ENCODE measurements at regions not wholly inside any gene's neighbourhood (a gene's known extent, or its start where the extent isn't known, plus 50 kb on each side); places are given as distances from the start of the nearest gene placed in this dataset.
A peak's percentile ranks its signal among the peaks of the same experiment; 100 is the strongest.
"Not testable (repeated sequence)": the region's sequence is repeated elsewhere in the genome, so short reads cannot be mapped to it uniquely, and the experiment has no call there.

GRCh38 chr17:15817861-15818260 is 85.8 kb downstream of the TBC1D26 start:
- not testable (repeated sequence) for H2AK5ac ChIP-seq (ENCODE audit: low read length, severe bottlenecking); H3K4ac ChIP-seq (ENCODE audit: low read depth in 1 of 2, low read length in 2 of 2); H3K4me1 ChIP-seq (ENCODE audit: control insufficient read depth, insufficient read depth, low read depth, low read length); H3K36me3 ChIP-seq (ENCODE audit: control insufficient read depth in 1 of 2, insufficient read depth in 2 of 2, low read depth in 1 of 2, low read length in 2 of 2); H4K8ac ChIP-seq (ENCODE audit: low read length); H3K4me2 ChIP-seq (ENCODE audit: low read length, poor library complexity, severe bottlenecking); H2BK5ac ChIP-seq (ENCODE audit: low read depth, low read length, poor library complexity, severe bottlenecking); H2BK12ac ChIP-seq (ENCODE audit: low read length in 2 of 2); H2BK15ac ChIP-seq (ENCODE audit: low read depth, poor library complexity, severe bottlenecking); H3K4me3 ChIP-seq (ENCODE audit: insufficient read depth in 1 of 2, low read depth in 1 of 2, low read length in 2 of 2); DNase-seq; H3K23ac ChIP-seq (ENCODE audit: low read length in 2 of 2); H3K18ac ChIP-seq (ENCODE audit: low read depth in 1 of 2, low read length in 2 of 2); H3K14ac ChIP-seq (ENCODE audit: low read length in 2 of 2); H2AFZ ChIP-seq (ENCODE audit: low read depth, low read length); H3K9ac ChIP-seq (ENCODE audit: low read length); H3K27ac ChIP-seq (ENCODE audit: low read length, poor library complexity, severe bottlenecking); H3K79me1 ChIP-seq (replicated peaks; ENCODE audit: low read length, poor library complexity, severe bottlenecking); H4K91ac ChIP-seq (ENCODE audit: low read length); H2BK120ac ChIP-seq (ENCODE audit: low read depth, low read length); H3K9me3 ChIP-seq (ENCODE audit: control insufficient read depth, low read length); H3K27me3 ChIP-seq (ENCODE audit: control insufficient read depth in 1 of 2, insufficient read depth in 1 of 2, low read length in 2 of 2)
- WGBS: 93% methylated on average over 12 of the region's 20 CpGs

DNA sequence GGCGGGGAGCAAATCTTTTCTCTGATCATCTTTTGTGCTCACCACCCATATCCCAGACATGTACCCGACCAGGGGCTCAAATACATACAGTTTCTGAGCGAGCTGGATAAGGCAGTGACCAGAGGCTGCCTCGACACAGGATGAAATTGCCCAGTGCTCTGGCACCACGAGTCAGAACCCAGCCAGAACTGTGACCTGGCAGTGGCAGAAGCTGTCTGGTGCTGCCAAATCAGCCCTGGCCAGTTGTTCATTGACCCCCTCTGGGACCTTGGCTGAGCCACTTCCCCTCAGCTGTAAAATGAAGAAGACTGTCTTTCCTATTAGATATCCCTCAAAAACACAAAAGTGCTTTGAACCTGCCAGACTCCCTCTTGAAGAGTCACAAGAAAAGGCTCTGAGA is 90.2 kb downstream of the TBC1D26 start:
- not testable (repeated sequence) for H3K9ac ChIP-seq (ENCODE audit: low read length); H4K8ac ChIP-seq (ENCODE audit: low read length); H2BK5ac ChIP-seq (ENCODE audit: low read depth, low read length, poor library complexity, severe bottlenecking); H2AK5ac ChIP-seq (ENCODE audit: low read length, severe bottlenecking); H2BK15ac ChIP-seq (ENCODE audit: low read depth, poor library complexity, severe bottlenecking); H3K4me1 ChIP-seq (ENCODE audit: control insufficient read depth, insufficient read depth, low read depth, low read length); H3K79me1 ChIP-seq (replicated peaks; ENCODE audit: low read length, poor library complexity, severe bottlenecking); H3K27ac ChIP-seq (ENCODE audit: low read length, poor library complexity, severe bottlenecking); H3K4ac ChIP-seq (ENCODE audit: low read depth in 1 of 2, low read length in 2 of 2); H3K27me3 ChIP-seq (ENCODE audit: control insufficient read depth in 1 of 2, insufficient read depth in 1 of 2, low read length in 2 of 2); H2BK120ac ChIP-seq (ENCODE audit: low read depth, low read length); H3K14ac ChIP-seq (ENCODE audit: low read length in 2 of 2); H2AFZ ChIP-seq (ENCODE audit: low read depth, low read length); H3K9me3 ChIP-seq (ENCODE audit: control insufficient read depth, low read length); H4K91ac ChIP-seq (ENCODE audit: low read length); H3K18ac ChIP-seq (ENCODE audit: low read depth in 1 of 2, low read length in 2 of 2); H3K36me3 ChIP-seq (ENCODE audit: control insufficient read depth in 1 of 2, insufficient read depth in 2 of 2, low read depth in 1 of 2, low read length in 2 of 2); H3K23ac ChIP-seq (ENCODE audit: low read length in 2 of 2); DNase-seq; H2BK12ac ChIP-seq (ENCODE audit: low read length in 2 of 2); H3K4me3 ChIP-seq (ENCODE audit: insufficient read depth in 1 of 2, low read depth in 1 of 2, low read length in 2 of 2); H3K4me2 ChIP-seq (ENCODE audit: low read length, poor library complexity, severe bottlenecking)
- WGBS: no CpG with 5 or more reads among the region's 5 CpGs

GRCh38 chr17:15828727-15829314 is 96.7 kb downstream of the TBC1D26 start:
- H3K9ac ChIP-seq (ENCODE audit: low read length): peak overlapping the region; percentile 54
- H4K8ac ChIP-seq (ENCODE audit: low read length); H2AK5ac ChIP-seq (ENCODE audit: low read length, severe bottlenecking); H2BK15ac ChIP-seq (ENCODE audit: low read depth, poor library complexity, severe bottlenecking); H3K18ac ChIP-seq (ENCODE audit: low read depth in 1 of 2, low read length in 2 of 2); H2AFZ ChIP-seq (ENCODE audit: low read depth, low read length); H4K91ac ChIP-seq (ENCODE audit: low read length); H3K79me1 ChIP-seq (replicated peaks; ENCODE audit: low read length, poor library complexity, severe bottlenecking); H3K4me2 ChIP-seq (ENCODE audit: low read length, poor library complexity, severe bottlenecking); H3K4me1 ChIP-seq (ENCODE audit: control insufficient read depth, insufficient read depth, low read depth, low read length); H3K14ac ChIP-seq (ENCODE audit: low read length in 2 of 2); H3K9me3 ChIP-seq (ENCODE audit: control insufficient read depth, low read length); H3K27me3 ChIP-seq (ENCODE audit: control insufficient read depth in 1 of 2, insufficient read depth in 1 of 2, low read length in 2 of 2); H2BK12ac ChIP-seq (ENCODE audit: low read length in 2 of 2); H2BK120ac ChIP-seq (ENCODE audit: low read depth, low read length); H2BK5ac ChIP-seq (ENCODE audit: low read depth, low read length, poor library complexity, severe bottlenecking); H3K4ac ChIP-seq (ENCODE audit: low read depth in 1 of 2, low read length in 2 of 2); H3K27ac ChIP-seq (ENCODE audit: low read length, poor library complexity, severe bottlenecking); H3K36me3 ChIP-seq (ENCODE audit: control insufficient read depth in 1 of 2, insufficient read depth in 2 of 2, low read depth in 1 of 2, low read length in 2 of 2); H3K23ac ChIP-seq (ENCODE audit: low read length in 2 of 2): not testable (repeated sequence)
- 25% methylated on average over 10 of the region's 10 CpGs for WGBS
- DNase-seq: peak; percentile 68
- H3K4me3 ChIP-seq (ENCODE audit: insufficient read depth in 1 of 2, low read depth in 1 of 2, low read length in 2 of 2): peak overlapping the region in 1 of 2 experiments; percentile 53

GRCh38 chr17:15830221-15830620 is 98.1 kb downstream of the TBC1D26 start:
- not testable (repeated sequence) for H3K79me1 ChIP-seq (replicated peaks; ENCODE audit: low read length, poor library complexity, severe bottlenecking); H3K9ac ChIP-seq (ENCODE audit: low read length); H2BK12ac ChIP-seq (ENCODE audit: low read length in 2 of 2); H2AFZ ChIP-seq (ENCODE audit: low read depth, low read length); H4K8ac ChIP-seq (ENCODE audit: low read length); H2AK5ac ChIP-seq (ENCODE audit: low read length, severe bottlenecking); H3K18ac ChIP-seq (ENCODE audit: low read depth in 1 of 2, low read length in 2 of 2); H2BK15ac ChIP-seq (ENCODE audit: low read depth, poor library complexity, severe bottlenecking); H2BK120ac ChIP-seq (ENCODE audit: low read depth, low read length); H3K36me3 ChIP-seq (ENCODE audit: control insufficient read depth in 1 of 2, insufficient read depth in 2 of 2, low read depth in 1 of 2, low read length in 2 of 2); H3K4me1 ChIP-seq (ENCODE audit: control insufficient read depth, insufficient read depth, low read depth, low read length); H3K14ac ChIP-seq (ENCODE audit: low read length in 2 of 2); H3K27me3 ChIP-seq (ENCODE audit: control insufficient read depth in 1 of 2, insufficient read depth in 1 of 2, low read length in 2 of 2); H3K9me3 ChIP-seq (ENCODE audit: control insufficient read depth, low read length); H3K4me2 ChIP-seq (ENCODE audit: low read length, poor library complexity, severe bottlenecking); H4K91ac ChIP-seq (ENCODE audit: low read length); H3K4me3 ChIP-seq (ENCODE audit: insufficient read depth in 1 of 2, low read depth in 1 of 2, low read length in 2 of 2); H3K27ac ChIP-seq (ENCODE audit: low read length, poor library complexity, severe bottlenecking); H3K23ac ChIP-seq (ENCODE audit: low read length in 2 of 2); H2BK5ac ChIP-seq (ENCODE audit: low read depth, low read length, poor library complexity, severe bottlenecking); H3K4ac ChIP-seq (ENCODE audit: low read depth in 1 of 2, low read length in 2 of 2)
- WGBS: 67% methylated on average over 4 of the region's 4 CpGs
- peak; percentile 48 for DNase-seq

Data from mesenchymal stem cell (in vitro differentiated cells and primary cell).